Vagina (tissue), 2 donors: ENCODE measurements at regions not wholly inside any gene's neighbourhood (a gene's known extent, or its start where the extent isn't known, plus 50 kb on each side); places are given as distances from the start of the nearest gene placed in this dataset.

Experiments used
- DNase-seq, 2 donors: peaks; one replicate each; pipeline ENCODE4 v3.0.0-alpha.2; 2017; ENCODE audit errors: extremely low spot score in 2 of 2
- H3K27ac ChIP-seq: fragments of 200-600 bp; sonication (generic); one replicate; pipeline ENCODE4 v1.5.1; 2019
- H3K27me3 ChIP-seq: fragments of 200-600 bp; sonication (generic); one replicate; pipeline ENCODE4 v1.5.1; 2019
- H3K36me3 ChIP-seq, 2 donors: fragments of 200-600 bp; sonication (generic); one replicate each; pipeline ENCODE4 v1.5.1; 2017 to 2019
- H3K4me1 ChIP-seq: fragments of 200-600 bp; sonication (generic); one replicate; pipeline ENCODE4 v1.5.1; 2019
- H3K4me3 ChIP-seq, 2 donors: fragments of 200-600 bp; sonication (generic); 1 replicate in 1 of 2; 2 replicates in 1 of 2; pipeline ENCODE4 v1.5.1; 2016 to 2019
- H3K9me3 ChIP-seq: fragments of 200-600 bp; sonication (generic); one replicate; pipeline ENCODE4 v1.5.1; 2019
- POLR2A ChIP-seq, 2 donors: fragments of 450-650 bp; IDR thresholded peaks; one replicate each; pipeline ENCODE4 v1.6.1; 2017; ENCODE audit warnings: antibody characterized with exemption in 2 of 2, mild to moderate bottlenecking in 2 of 2, moderate library complexity in 2 of 2
- POLR2AphosphoS5 ChIP-seq, 2 donors: sonication (generic); formaldehyde crosslinking; IDR thresholded peaks; one replicate each; pipeline ENCODE4 v1.9.0; 2017; ENCODE audit warnings: antibody characterized with exemption in 2 of 2, mild to moderate bottlenecking in 2 of 2, low read depth in 1 of 2; ENCODE audit not compliant: insufficient read depth in 1 of 2
- intact Hi-C: fragments of 100-400 bp; cut with DNase I; formaldehyde crosslinking; loops from one replicate; pipeline ENCODE4 v1.15.1; 2023
- TF ChIP-seq, protein P1 (sequence below), 3 experiments: fragments of 450-650 bp in 2 of 3; fragments of 200-600 bp in 1 of 3; sonication (generic) in 1 of 3; IDR thresholded peaks; one replicate each; pipeline ENCODE4 v1.5.1; 2017 to 2019; ENCODE audit warnings: antibody characterized with exemption in 3 of 3, mild to moderate bottlenecking in 2 of 3, moderate library complexity in 2 of 3

DNA sequence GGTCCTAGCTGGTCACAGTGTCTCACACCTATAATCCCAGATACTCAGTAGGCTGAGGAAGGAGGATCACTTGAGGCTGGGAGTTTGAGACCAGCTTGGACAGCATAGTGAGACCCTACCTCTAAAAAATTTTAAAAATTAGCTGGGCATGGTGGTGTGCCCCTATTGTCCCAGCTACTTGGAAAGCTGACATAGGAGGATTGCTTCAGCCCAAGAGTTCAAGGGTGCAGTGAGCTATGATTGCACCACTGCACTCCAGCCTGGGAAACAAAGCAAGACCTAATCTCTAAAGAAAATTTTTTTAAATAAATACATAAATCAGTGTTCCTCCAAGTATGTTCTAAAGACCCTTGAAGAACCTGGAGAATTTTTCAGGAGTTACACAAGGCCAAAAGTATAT lies 50.6 kb upstream of the GNAO1 start:
- Histone ChIP-seq H3K36me3 (no peaks in the 10 kb centered on the region), H3K4me3 (no peak overlapping the region), H3K9me3 (no peaks in the 10 kb centered on the region), H3K4me1 (no peaks in the 10 kb centered on the region), H3K27me3 (no peaks in the 10 kb centered on the region), H3K27ac (no peak overlapping the region)
- no peak for DNase-seq
- no peak for TF ChIP-seq POLR2AphosphoS5 (IDR thresholded peaks at IDR 0.05; ENCODE audit: insufficient read depth in 1 of 2, low read depth in 1 of 2)
- TF ChIP-seq, protein P1, sequence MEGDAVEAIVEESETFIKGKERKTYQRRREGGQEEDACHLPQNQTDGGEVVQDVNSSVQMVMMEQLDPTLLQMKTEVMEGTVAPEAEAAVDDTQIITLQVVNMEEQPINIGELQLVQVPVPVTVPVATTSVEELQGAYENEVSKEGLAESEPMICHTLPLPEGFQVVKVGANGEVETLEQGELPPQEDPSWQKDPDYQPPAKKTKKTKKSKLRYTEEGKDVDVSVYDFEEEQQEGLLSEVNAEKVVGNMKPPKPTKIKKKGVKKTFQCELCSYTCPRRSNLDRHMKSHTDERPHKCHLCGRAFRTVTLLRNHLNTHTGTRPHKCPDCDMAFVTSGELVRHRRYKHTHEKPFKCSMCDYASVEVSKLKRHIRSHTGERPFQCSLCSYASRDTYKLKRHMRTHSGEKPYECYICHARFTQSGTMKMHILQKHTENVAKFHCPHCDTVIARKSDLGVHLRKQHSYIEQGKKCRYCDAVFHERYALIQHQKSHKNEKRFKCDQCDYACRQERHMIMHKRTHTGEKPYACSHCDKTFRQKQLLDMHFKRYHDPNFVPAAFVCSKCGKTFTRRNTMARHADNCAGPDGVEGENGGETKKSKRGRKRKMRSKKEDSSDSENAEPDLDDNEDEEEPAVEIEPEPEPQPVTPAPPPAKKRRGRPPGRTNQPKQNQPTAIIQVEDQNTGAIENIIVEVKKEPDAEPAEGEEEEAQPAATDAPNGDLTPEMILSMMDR (IDR thresholded peaks at IDR 0.05), result no peak
- TF ChIP-seq POLR2A (IDR thresholded peaks at IDR 0.05), result no peak
- intact Hi-C loops, result no loop called here

DNA sequence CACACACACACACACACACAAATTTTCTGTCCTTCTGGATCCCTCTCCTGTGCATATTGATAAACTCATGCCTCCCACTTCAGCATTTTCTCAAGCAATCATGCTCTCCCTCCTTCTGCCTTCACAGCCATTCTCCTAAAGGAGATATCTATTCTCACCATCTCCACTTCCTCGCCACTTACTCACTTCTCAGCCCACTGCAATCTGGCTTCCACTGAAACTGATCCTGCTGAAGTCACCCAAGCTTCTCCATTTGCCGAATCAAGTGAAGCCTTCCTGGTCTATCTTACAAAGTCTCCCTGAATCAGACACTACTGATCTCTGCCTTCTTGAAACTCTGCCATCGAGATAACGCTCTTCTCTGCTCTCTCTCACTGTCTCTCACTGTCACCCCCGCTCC lies 54.0 kb upstream of the GNAO1 start:
- intact Hi-C loops, result no loop called here
- Histone ChIP-seq H3K4me1 (no peaks in the 10 kb centered on the region), H3K27ac (no peak overlapping the region), H3K27me3 (no peaks in the 10 kb centered on the region), H3K4me3 (no peak overlapping the region), H3K36me3 (no peaks in the 10 kb centered on the region), H3K9me3 (no peaks in the 10 kb centered on the region)
- TF ChIP-seq POLR2A (IDR thresholded peaks at IDR 0.05) (no peak), POLR2AphosphoS5 (IDR thresholded peaks at IDR 0.05; ENCODE audit: insufficient read depth in 1 of 2, low read depth in 1 of 2) (no peak)
- TF ChIP-seq, protein P1 (IDR thresholded peaks at IDR 0.05), result no peak
- no peak for DNase-seq

DNA sequence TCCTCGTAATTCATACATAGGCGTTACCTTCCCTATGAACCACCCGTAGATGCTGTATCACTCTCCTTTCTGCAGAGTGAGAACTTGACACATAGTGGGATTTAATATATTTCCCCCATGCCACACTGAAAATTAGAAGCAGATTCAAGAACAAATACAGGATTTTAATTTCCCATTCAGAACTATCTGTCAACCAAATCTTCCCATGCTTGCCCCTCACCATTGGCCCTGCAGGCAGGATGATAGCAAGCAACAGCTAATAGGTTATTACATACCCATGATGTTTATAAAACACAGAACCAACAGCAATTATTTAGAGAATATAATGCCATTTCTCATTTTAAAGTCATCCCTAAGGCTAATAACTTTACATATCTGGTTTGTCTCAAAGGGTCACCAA lies 55.0 kb upstream of the GNAO1 start:
- Histone ChIP-seq H3K27ac (no peak overlapping the region), H3K36me3 (no peaks in the 10 kb centered on the region), H3K9me3 (no peaks in the 10 kb centered on the region), H3K4me1 (no peaks in the 10 kb centered on the region), H3K27me3 (no peaks in the 10 kb centered on the region), H3K4me3 (no peak overlapping the region)
- intact Hi-C loops, result no loop called here
- no peak for DNase-seq
- TF ChIP-seq, protein P1 (IDR thresholded peaks at IDR 0.05), result no peak
- no peak for TF ChIP-seq POLR2A (IDR thresholded peaks at IDR 0.05)
- TF ChIP-seq POLR2AphosphoS5 (IDR thresholded peaks at IDR 0.05; ENCODE audit: insufficient read depth in 1 of 2, low read depth in 1 of 2), result no peak

DNA sequence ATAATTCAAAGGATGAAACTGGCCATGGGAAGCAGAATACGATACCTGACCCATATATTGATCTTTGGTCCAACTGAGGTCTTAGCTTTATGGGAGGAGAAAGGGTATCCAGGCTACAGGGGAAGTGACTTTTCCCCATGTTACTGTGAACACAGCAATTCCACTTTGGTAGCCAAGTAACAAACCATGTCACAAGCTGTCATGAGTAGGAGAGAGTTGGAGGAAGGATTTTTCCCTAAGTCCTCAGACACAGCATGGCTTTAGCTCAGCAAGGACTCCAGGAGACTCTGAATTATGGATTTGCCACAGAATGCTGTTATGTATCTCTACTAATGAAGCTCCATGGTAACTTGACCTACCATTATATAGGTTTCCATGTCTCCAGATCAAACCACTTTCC lies 56.5 kb upstream of the GNAO1 start:
- H3K9me3 ChIP-seq, result no peaks in the 10 kb centered on the region
- TF ChIP-seq POLR2A (IDR thresholded peaks at IDR 0.05), result no peak
- TF ChIP-seq, protein P1 (IDR thresholded peaks at IDR 0.05), result no peak
- TF ChIP-seq POLR2AphosphoS5 (IDR thresholded peaks at IDR 0.05; ENCODE audit: insufficient read depth in 1 of 2, low read depth in 1 of 2), result no peak
- no peak for DNase-seq
- no peak overlapping the region for H3K27ac ChIP-seq
- no peaks in the 10 kb centered on the region for H3K36me3 ChIP-seq
- no peaks in the 10 kb centered on the region for H3K4me1 ChIP-seq
- H3K27me3 ChIP-seq, result no peaks in the 10 kb centered on the region
- no peak overlapping the region for H3K4me3 ChIP-seq
- intact Hi-C loops, result no loop called here

DNA sequence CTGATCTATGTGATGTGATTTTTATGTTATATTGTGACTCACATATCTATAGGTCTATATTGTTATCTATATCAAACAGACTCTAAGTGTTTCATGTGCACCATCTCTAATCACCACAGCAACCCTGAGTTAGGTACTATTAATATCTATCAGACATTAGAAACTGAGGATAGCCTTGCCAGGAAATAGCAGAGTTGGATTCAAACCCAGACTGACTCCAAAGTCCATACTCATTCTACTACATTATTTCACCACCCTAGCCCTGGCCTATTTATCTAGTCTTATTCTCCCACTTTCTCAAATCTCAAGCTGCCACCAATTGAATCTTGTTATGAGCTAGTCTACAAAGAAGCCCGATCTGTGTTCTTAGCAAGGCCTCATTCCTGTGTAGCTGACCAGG lies 65.4 kb upstream of the GNAO1 start:
- Histone ChIP-seq H3K27me3 (no peaks in the 10 kb centered on the region), H3K4me1 (no peaks in the 10 kb centered on the region), H3K36me3 (no peaks in the 10 kb centered on the region), H3K9me3 (no peaks in the 10 kb centered on the region), H3K4me3 (no peak overlapping the region), H3K27ac (no peak overlapping the region)
- no peak for DNase-seq
- no peak for TF ChIP-seq POLR2A (IDR thresholded peaks at IDR 0.05)
- no peak for TF ChIP-seq POLR2AphosphoS5 (IDR thresholded peaks at IDR 0.05; ENCODE audit: insufficient read depth in 1 of 2, low read depth in 1 of 2)
- intact Hi-C loops, result no loop called here

DNA sequence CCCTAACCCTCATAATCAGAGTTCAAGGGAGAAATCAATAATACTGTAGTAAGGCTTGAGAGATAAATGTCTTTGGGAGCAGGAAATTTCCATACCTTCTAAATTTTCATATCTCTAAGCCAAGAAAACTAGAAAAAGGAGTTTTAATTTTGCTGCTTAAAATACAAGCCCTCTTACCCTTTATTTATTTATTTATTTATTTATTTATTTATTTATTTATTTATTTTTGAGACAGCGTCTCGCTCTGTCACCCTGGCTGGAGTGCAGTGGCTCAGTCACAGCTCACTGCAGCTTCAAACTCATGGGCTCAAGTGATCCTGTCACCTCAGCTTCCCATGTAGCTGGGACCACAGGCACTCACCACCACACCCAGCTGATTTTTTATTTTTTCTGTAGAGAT lies 69.0 kb upstream of the GNAO1 start:
- H3K36me3 ChIP-seq, result no peaks in the 10 kb centered on the region
- DNase-seq, result no peak
- no peak overlapping the region for H3K27ac ChIP-seq

More for the DNA sequence above, 69.0 kb upstream of the GNAO1 start:
- no peaks in the 10 kb centered on the region for H3K9me3 ChIP-seq
- H3K4me3 ChIP-seq, result no peak overlapping the region
- no peaks in the 10 kb centered on the region for H3K4me1 ChIP-seq
- intact Hi-C loops, result no loop called here
- H3K27me3 ChIP-seq, result no peaks in the 10 kb centered on the region
- TF ChIP-seq POLR2A (IDR thresholded peaks at IDR 0.05), result no peak
- TF ChIP-seq, protein P1 (IDR thresholded peaks at IDR 0.05), result no peak
- TF ChIP-seq POLR2AphosphoS5 (IDR thresholded peaks at IDR 0.05; ENCODE audit: insufficient read depth in 1 of 2, low read depth in 1 of 2), result no peak
